ENCODE measurements at regions not wholly inside any gene's neighbourhood (a gene's known extent, or its start where the extent isn't known, plus 50 kb on each side); places are given as distances from the start of the nearest gene placed in this dataset.

DNA sequence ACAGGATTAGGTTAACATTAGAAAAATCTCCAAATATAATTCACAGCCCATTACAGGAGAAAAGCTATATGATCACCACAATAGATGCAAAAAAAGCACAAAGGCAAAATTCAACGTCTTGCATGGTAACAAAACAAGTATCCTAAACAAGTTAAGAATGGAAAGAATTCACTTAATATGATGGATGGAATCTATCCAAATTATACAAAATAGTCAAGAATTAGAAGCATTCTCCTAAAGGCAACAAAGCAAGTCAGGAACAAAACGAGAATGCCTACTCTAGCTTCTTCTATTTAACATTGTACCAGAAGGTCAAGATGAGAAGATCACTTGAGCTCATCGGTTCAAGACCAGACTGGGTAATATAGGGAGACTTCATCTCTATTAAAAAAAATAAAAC, 442.8 kb downstream of the SETD4 start:
- Histone ChIP-seq H3K18ac (ENCODE audit: insufficient read length, low read depth, low read length) (no peak overlapping the region), H4K20me1 (ENCODE audit: control insufficient read depth, insufficient read depth, insufficient read length) (no peaks in the 10 kb centered on the region), H3K14ac (ENCODE audit: insufficient read depth, low read length) (no peak overlapping the region), H3K4ac (ENCODE audit: low read depth, low read length) (no peak overlapping the region), H2AK5ac (ENCODE audit: insufficient read length, low read length) (no peak overlapping the region), H4K5ac (ENCODE audit: insufficient read length, low read depth, low read length) (no peak overlapping the region), H2BK12ac (ENCODE audit: insufficient read length, low read depth, low read length) (no peak overlapping the region), H3K23ac (ENCODE audit: insufficient read length, low read depth, low read length) (no peak overlapping the region), H3K27me3 (ENCODE audit: insufficient read depth, low read length) (no peaks in the 10 kb centered on the region), H3K79me2 (ENCODE audit: insufficient read depth, low read length) (no peaks in the 10 kb centered on the region), H4K8ac (replicated peaks; ENCODE audit: insufficient read length, low read depth, low read length) (no peak overlapping the region), H2AFZ (ENCODE audit: low read length) (no peak overlapping the region), H3K9ac (ENCODE audit: extremely low read depth, insufficient read length, low read length) (no peak overlapping the region), H2BK5ac (ENCODE audit: insufficient read length, low read length) (no peak overlapping the region), H3K56ac (ENCODE audit: insufficient read length, low read depth, low read length) (no peak overlapping the region), H3K27ac (ENCODE audit: insufficient read length, low read depth, low read length) (no peak overlapping the region), H3K4me2 (ENCODE audit: insufficient read depth, insufficient read length, low read length) (no peak overlapping the region), H3K4me1 (ENCODE audit: insufficient read depth, low read length) (no peaks in the 10 kb centered on the region; the same call in 1 of the 2 replicates), H3K23me2 (ENCODE audit: insufficient read length, low read depth, low read length, poor library complexity, severe bottlenecking) (no peaks in the 10 kb centered on the region), H2BK120ac (ENCODE audit: low read depth, low read length, poor library complexity, severe bottlenecking) (no peak overlapping the region), H3T11ph (ENCODE audit: low read length) (no peak overlapping the region), H4K91ac (ENCODE audit: insufficient read length, low read depth, low read length) (no peak overlapping the region), H2BK15ac (ENCODE audit: low read depth, low read length) (no peak overlapping the region), H2BK20ac (ENCODE audit: low read depth, low read length, poor library complexity, severe bottlenecking) (no peak overlapping the region), H3K9me3 (ENCODE audit: control insufficient read depth, low read depth, low read length) (no peaks in the 10 kb centered on the region), H3K79me1 (ENCODE audit: insufficient read depth, low read depth, low read length, poor library complexity, severe bottlenecking) (no peaks in the 10 kb centered on the region)
- Mint-ChIP-seq H3K4me1 (peaks cover 14 to 19% of the 10 kb centered on the region in 2 experiments), H3K9me3 (peaks cover 0 to 8% of the 10 kb centered on the region in 2 experiments; a peak in 2 of 5 replicates), H3K27me3 (ENCODE audit: low read depth) (no peaks in the 10 kb centered on the region), H3K4me3 (no peak overlapping the region), H3K27ac (no peak overlapping the region), H3K36me3 (ENCODE audit: insufficient read depth in 1 of 3, low read depth in 3 of 3) (peaks cover 0 to 6% (median 1%) of the 10 kb centered on the region in 3 experiments; a peak in 3 of 7 replicates)
- WGBS (ENCODE audit: extremely low coverage, insufficient read length, low lambda C conversion rate): no CpG with 5 or more reads among the region's 3 CpGs
- TF ChIP-seq, protein P1, sequence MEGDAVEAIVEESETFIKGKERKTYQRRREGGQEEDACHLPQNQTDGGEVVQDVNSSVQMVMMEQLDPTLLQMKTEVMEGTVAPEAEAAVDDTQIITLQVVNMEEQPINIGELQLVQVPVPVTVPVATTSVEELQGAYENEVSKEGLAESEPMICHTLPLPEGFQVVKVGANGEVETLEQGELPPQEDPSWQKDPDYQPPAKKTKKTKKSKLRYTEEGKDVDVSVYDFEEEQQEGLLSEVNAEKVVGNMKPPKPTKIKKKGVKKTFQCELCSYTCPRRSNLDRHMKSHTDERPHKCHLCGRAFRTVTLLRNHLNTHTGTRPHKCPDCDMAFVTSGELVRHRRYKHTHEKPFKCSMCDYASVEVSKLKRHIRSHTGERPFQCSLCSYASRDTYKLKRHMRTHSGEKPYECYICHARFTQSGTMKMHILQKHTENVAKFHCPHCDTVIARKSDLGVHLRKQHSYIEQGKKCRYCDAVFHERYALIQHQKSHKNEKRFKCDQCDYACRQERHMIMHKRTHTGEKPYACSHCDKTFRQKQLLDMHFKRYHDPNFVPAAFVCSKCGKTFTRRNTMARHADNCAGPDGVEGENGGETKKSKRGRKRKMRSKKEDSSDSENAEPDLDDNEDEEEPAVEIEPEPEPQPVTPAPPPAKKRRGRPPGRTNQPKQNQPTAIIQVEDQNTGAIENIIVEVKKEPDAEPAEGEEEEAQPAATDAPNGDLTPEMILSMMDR (conservative IDR thresholded peaks at IDR 0.05): no peak
- DNase-seq: no peak

All from H9 (cell line).